ENCODE measurements at regions not wholly inside any gene's neighbourhood (a gene's known extent, or its start where the extent isn't known, plus 50 kb on each side); places are given as distances from the start of the nearest gene placed in this dataset.
A peak's percentile ranks its signal among the peaks of the same experiment; 100 is the strongest.

GRCh38 chr3:69530554-69530953 lies 144.7 kb upstream of the FRMD4B start:
- H3K36me3 ChIP-seq (ENCODE audit: control insufficient read depth in 3 of 3, insufficient read depth in 2 of 3, low read depth in 1 of 3, low read length in 3 of 3): no peaks in the 10 kb centered on the region
- FAIRE-seq: no peak
- H3K4me1 ChIP-seq (ENCODE audit: control insufficient read depth in 3 of 3, insufficient read depth in 2 of 3, low read depth in 1 of 3, low read length in 2 of 3): no peaks in the 10 kb centered on the region
- H3K9me3 ChIP-seq (ENCODE audit: control insufficient read depth in 2 of 2, insufficient read depth in 1 of 2, low read depth in 1 of 2, low read length in 1 of 2): no peaks in the 10 kb centered on the region
- no peak overlapping the region for H3K4me3 ChIP-seq (ENCODE audit: low read depth in 1 of 3, low read length in 3 of 3)
- H3K27me3 ChIP-seq (ENCODE audit: control insufficient read depth in 3 of 3, insufficient read depth in 3 of 3, low read length in 3 of 3): no peaks in the 10 kb centered on the region
- no peak overlapping the region for H3K27ac ChIP-seq (ENCODE audit: low read depth in 1 of 3, low read length in 2 of 3)
- no peak for DNase-seq
- 78 to 86% (median 79%) methylated on average over 7 of the region's 7 CpGs for WGBS, 3 donors

GRCh38 chr3:69527498-69527897 lies 141.6 kb upstream of the FRMD4B start:
- Histone ChIP-seq H3K4me3 (ENCODE audit: low read depth in 1 of 3, low read length in 3 of 3) (no peak overlapping the region), H3K4me1 (ENCODE audit: control insufficient read depth in 3 of 3, insufficient read depth in 2 of 3, low read depth in 1 of 3, low read length in 2 of 3) (no peaks in the 10 kb centered on the region), H3K27ac (ENCODE audit: low read depth in 1 of 3, low read length in 2 of 3) (no peak overlapping the region), H3K36me3 (ENCODE audit: control insufficient read depth in 3 of 3, insufficient read depth in 2 of 3, low read depth in 1 of 3, low read length in 3 of 3) (no peaks in the 10 kb centered on the region), H3K9me3 (ENCODE audit: control insufficient read depth in 2 of 2, insufficient read depth in 1 of 2, low read depth in 1 of 2, low read length in 1 of 2) (no peaks in the 10 kb centered on the region), H3K27me3 (ENCODE audit: control insufficient read depth in 3 of 3, insufficient read depth in 3 of 3, low read length in 3 of 3) (no peaks in the 10 kb centered on the region)
- FAIRE-seq (no peak), DNase-seq (no peak)

GRCh38 chr3:69524816-69525215 lies 138.9 kb upstream of the FRMD4B start:
- 71 to 88% (median 72%) methylated on average over 1 of the region's 1 CpG for WGBS, 3 donors
- no peaks in the 10 kb centered on the region for H3K9me3 ChIP-seq (ENCODE audit: control insufficient read depth in 2 of 2, insufficient read depth in 1 of 2, low read depth in 1 of 2, low read length in 1 of 2)
- no peak for DNase-seq

GRCh38 chr3:69521286-69521685 lies 135.4 kb upstream of the FRMD4B start:
- no peak for DNase-seq
- Histone ChIP-seq H3K36me3 (ENCODE audit: control insufficient read depth in 3 of 3, insufficient read depth in 2 of 3, low read depth in 1 of 3, low read length in 3 of 3) (no peaks in the 10 kb centered on the region), H3K27me3 (ENCODE audit: control insufficient read depth in 3 of 3, insufficient read depth in 3 of 3, low read length in 3 of 3) (no peaks in the 10 kb centered on the region), H3K4me3 (ENCODE audit: low read depth in 1 of 3, low read length in 3 of 3) (no peak overlapping the region), H3K9me3 (ENCODE audit: control insufficient read depth in 2 of 2, insufficient read depth in 1 of 2, low read depth in 1 of 2, low read length in 1 of 2) (no peaks in the 10 kb centered on the region), H3K27ac (ENCODE audit: low read depth in 1 of 3, low read length in 2 of 3) (no peak overlapping the region), H3K4me1 (ENCODE audit: control insufficient read depth in 3 of 3, insufficient read depth in 2 of 3, low read depth in 1 of 3, low read length in 2 of 3) (no peaks in the 10 kb centered on the region)
- no peak for FAIRE-seq

More at GRCh38 chr3:69524816-69525215, 138.9 kb upstream of the FRMD4B start:
- Histone ChIP-seq H3K27me3 (ENCODE audit: control insufficient read depth in 3 of 3, insufficient read depth in 3 of 3, low read length in 3 of 3) (no peaks in the 10 kb centered on the region), H3K4me3 (ENCODE audit: low read depth in 1 of 3, low read length in 3 of 3) (no peak overlapping the region), H3K27ac (ENCODE audit: low read depth in 1 of 3, low read length in 2 of 3) (no peak overlapping the region), H3K4me1 (ENCODE audit: control insufficient read depth in 3 of 3, insufficient read depth in 2 of 3, low read depth in 1 of 3, low read length in 2 of 3) (no peaks in the 10 kb centered on the region), H3K36me3 (ENCODE audit: control insufficient read depth in 3 of 3, insufficient read depth in 2 of 3, low read depth in 1 of 3, low read length in 3 of 3) (no peaks in the 10 kb centered on the region)
- no peak for FAIRE-seq

- 83 to 86% (median 85%) methylated on average over 4 of the region's 4 CpGs for WGBS, 3 donors
- Histone ChIP-seq H3K9me3 (ENCODE audit: control insufficient read depth in 2 of 2, insufficient read depth in 1 of 2, low read depth in 1 of 2, low read length in 1 of 2) (peaks cover 0 to 6% of the 10 kb centered on the region in 2 donors), H3K27me3 (ENCODE audit: control insufficient read depth in 3 of 3, insufficient read depth in 3 of 3, low read length in 3 of 3) (peaks cover 0 to 1% (median 0%) of the 10 kb centered on the region in 3 donors), H3K4me1 (ENCODE audit: control insufficient read depth in 3 of 3, insufficient read depth in 2 of 3, low read depth in 1 of 3, low read length in 2 of 3) (no peaks in the 10 kb centered on the region), H3K4me3 (ENCODE audit: low read depth in 1 of 3, low read length in 3 of 3) (no peak overlapping the region), H3K27ac (ENCODE audit: low read depth in 1 of 3, low read length in 2 of 3) (no peak overlapping the region), H3K36me3 (ENCODE audit: control insufficient read depth in 3 of 3, insufficient read depth in 2 of 3, low read depth in 1 of 3, low read length in 3 of 3) (no peaks in the 10 kb centered on the region)
- DNase-seq: no peak
- FAIRE-seq: no peak
Observed at GRCh38 chr3:69511361-69511760, 125.5 kb upstream of the FRMD4B start.

GRCh38 chr3:69510481-69511030 lies 124.7 kb upstream of the FRMD4B start:
- Histone ChIP-seq H3K4me3 (ENCODE audit: low read depth in 1 of 3, low read length in 3 of 3) (no peak overlapping the region), H3K27ac (ENCODE audit: low read depth in 1 of 3, low read length in 2 of 3) (no peak overlapping the region), H3K36me3 (ENCODE audit: control insufficient read depth in 3 of 3, insufficient read depth in 2 of 3, low read depth in 1 of 3, low read length in 3 of 3) (no peaks in the 10 kb centered on the region), H3K4me1 (ENCODE audit: control insufficient read depth in 3 of 3, insufficient read depth in 2 of 3, low read depth in 1 of 3, low read length in 2 of 3) (no peaks in the 10 kb centered on the region), H3K9me3 (ENCODE audit: control insufficient read depth in 2 of 2, insufficient read depth in 1 of 2, low read depth in 1 of 2, low read length in 1 of 2) (peaks cover 0 to 6% of the 10 kb centered on the region in 2 donors), H3K27me3 (ENCODE audit: control insufficient read depth in 3 of 3, insufficient read depth in 3 of 3, low read length in 3 of 3) (peaks cover 0 to 2% (median 0%) of the 10 kb centered on the region in 3 donors)
- WGBS, 3 donors: 6 to 38% (median 38%) methylated on average over 3 of the region's 3 CpGs
- FAIRE-seq (no peak), DNase-seq (no peak)

- 59 to 75% (median 68%) methylated on average over 3 of the region's 3 CpGs for WGBS, 3 donors
- peaks cover 0 to 2% (median 0%) of the 10 kb centered on the region in 3 donors for H3K27me3 ChIP-seq (ENCODE audit: control insufficient read depth in 3 of 3, insufficient read depth in 3 of 3, low read length in 3 of 3)
- no peak overlapping the region for H3K4me3 ChIP-seq (ENCODE audit: low read depth in 1 of 3, low read length in 3 of 3)
- FAIRE-seq (no peak), DNase-seq (no peak)
- peaks cover 0 to 2% of the 10 kb centered on the region in 2 donors for H3K9me3 ChIP-seq (ENCODE audit: control insufficient read depth in 2 of 2, insufficient read depth in 1 of 2, low read depth in 1 of 2, low read length in 1 of 2)
- H3K4me1 ChIP-seq (ENCODE audit: control insufficient read depth in 3 of 3, insufficient read depth in 2 of 3, low read depth in 1 of 3, low read length in 2 of 3): no peaks in the 10 kb centered on the region
- no peak overlapping the region for H3K27ac ChIP-seq (ENCODE audit: low read depth in 1 of 3, low read length in 2 of 3)
- no peaks in the 10 kb centered on the region for H3K36me3 ChIP-seq (ENCODE audit: control insufficient read depth in 3 of 3, insufficient read depth in 2 of 3, low read depth in 1 of 3, low read length in 3 of 3)
Observed at GRCh38 chr3:69509288-69509687, 123.4 kb upstream of the FRMD4B start.

- H3K36me3 ChIP-seq (ENCODE audit: control insufficient read depth in 3 of 3, insufficient read depth in 2 of 3, low read depth in 1 of 3, low read length in 3 of 3): no peaks in the 10 kb centered on the region
- FAIRE-seq (no peak), DNase-seq (peak; percentile 11 to 35)
- peaks cover 0 to 2% (median 0%) of the 10 kb centered on the region in 3 donors for H3K27me3 ChIP-seq (ENCODE audit: control insufficient read depth in 3 of 3, insufficient read depth in 3 of 3, low read length in 3 of 3)
- no peaks in the 10 kb centered on the region for H3K4me1 ChIP-seq (ENCODE audit: control insufficient read depth in 3 of 3, insufficient read depth in 2 of 3, low read depth in 1 of 3, low read length in 2 of 3)
- H3K9me3 ChIP-seq (ENCODE audit: control insufficient read depth in 2 of 2, insufficient read depth in 1 of 2, low read depth in 1 of 2, low read length in 1 of 2): no peaks in the 10 kb centered on the region
- H3K4me3 ChIP-seq (ENCODE audit: low read depth in 1 of 3, low read length in 3 of 3): no peak overlapping the region
- 31 to 40% (median 33%) methylated on average over 7 of the region's 7 CpGs for WGBS, 3 donors
- no peak overlapping the region for H3K27ac ChIP-seq (ENCODE audit: low read depth in 1 of 3, low read length in 2 of 3)
Observed at GRCh38 chr3:69505770-69506407, 120.0 kb upstream of the FRMD4B start.

GRCh38 chr3:69504232-69504631 lies 118.3 kb upstream of the FRMD4B start:
- Histone ChIP-seq H3K27me3 (ENCODE audit: control insufficient read depth in 3 of 3, insufficient read depth in 3 of 3, low read length in 3 of 3) (peaks cover 0 to 2% (median 0%) of the 10 kb centered on the region in 3 donors), H3K4me1 (ENCODE audit: control insufficient read depth in 3 of 3, insufficient read depth in 2 of 3, low read depth in 1 of 3, low read length in 2 of 3) (no peaks in the 10 kb centered on the region), H3K4me3 (ENCODE audit: low read depth in 1 of 3, low read length in 3 of 3) (no peak overlapping the region), H3K36me3 (ENCODE audit: control insufficient read depth in 3 of 3, insufficient read depth in 2 of 3, low read depth in 1 of 3, low read length in 3 of 3) (no peaks in the 10 kb centered on the region), H3K27ac (ENCODE audit: low read depth in 1 of 3, low read length in 2 of 3) (no peak overlapping the region), H3K9me3 (ENCODE audit: control insufficient read depth in 2 of 2, insufficient read depth in 1 of 2, low read depth in 1 of 2, low read length in 1 of 2) (no peaks in the 10 kb centered on the region)
- DNase-seq (no peak), FAIRE-seq (no peak)
- WGBS, 3 donors: 77 to 86% (median 83%) methylated on average over 3 of the region's 3 CpGs

Data from small intestine (tissue), 7 donors.